WERI-Rb-1 (cell line): ENCODE measurements at regions not wholly inside any gene's neighbourhood (a gene's known extent, or its start where the extent isn't known, plus 50 kb on each side); places are given as distances from the start of the nearest gene placed in this dataset.

Experiments
- DNase-seq: peaks from one replicate; pipeline ENCODE4 v3.0.0-alpha.2; 2020
- H3K27ac ChIP-seq: fragments of 250-450 bp; sonication (Bioruptor Pico); 2 replicates; pipeline ENCODE4 v1.5.1; 2020; ENCODE audit warnings: mild to moderate bottlenecking, moderate library complexity
- H3K27me3 ChIP-seq: fragments of 250-450 bp; sonication (Bioruptor Pico); 2 replicates; pipeline ENCODE4 v1.5.1; 2021; ENCODE audit warnings: mild to moderate bottlenecking, low read depth, moderate library complexity; ENCODE audit not compliant: insufficient read depth, severe bottlenecking
- H3K36me3 ChIP-seq: fragments of 250-450 bp; sonication (Bioruptor Pico); 2 replicates; pipeline ENCODE4 v1.5.1; 2020; ENCODE audit warnings: mild to moderate bottlenecking, moderate library complexity
- H3K4me3 ChIP-seq: 2 replicates; pipeline ENCODE4 v1.5.1; 2011; ENCODE audit warnings: low read depth, mild to moderate bottlenecking, control low read depth, low read length
- H3K9me3 ChIP-seq: fragments of 250-450 bp; sonication (Bioruptor Pico); 2 replicates; pipeline ENCODE4 v1.5.1; 2021; ENCODE audit warnings: mild to moderate bottlenecking, moderate library complexity; ENCODE audit not compliant: severe bottlenecking
- TF ChIP-seq, protein P1 (sequence below): IDR thresholded peaks from 2 replicates; pipeline ENCODE4 v1.5.1; 2011; ENCODE audit warnings: low read depth, mild to moderate bottlenecking, control low read depth, inconsistent platforms, low read length

- no peak for DNase-seq
- no peaks in the 10 kb centered on the region for H3K27me3 ChIP-seq
- no peak overlapping the region for H3K27ac ChIP-seq
- TF ChIP-seq, protein P1, sequence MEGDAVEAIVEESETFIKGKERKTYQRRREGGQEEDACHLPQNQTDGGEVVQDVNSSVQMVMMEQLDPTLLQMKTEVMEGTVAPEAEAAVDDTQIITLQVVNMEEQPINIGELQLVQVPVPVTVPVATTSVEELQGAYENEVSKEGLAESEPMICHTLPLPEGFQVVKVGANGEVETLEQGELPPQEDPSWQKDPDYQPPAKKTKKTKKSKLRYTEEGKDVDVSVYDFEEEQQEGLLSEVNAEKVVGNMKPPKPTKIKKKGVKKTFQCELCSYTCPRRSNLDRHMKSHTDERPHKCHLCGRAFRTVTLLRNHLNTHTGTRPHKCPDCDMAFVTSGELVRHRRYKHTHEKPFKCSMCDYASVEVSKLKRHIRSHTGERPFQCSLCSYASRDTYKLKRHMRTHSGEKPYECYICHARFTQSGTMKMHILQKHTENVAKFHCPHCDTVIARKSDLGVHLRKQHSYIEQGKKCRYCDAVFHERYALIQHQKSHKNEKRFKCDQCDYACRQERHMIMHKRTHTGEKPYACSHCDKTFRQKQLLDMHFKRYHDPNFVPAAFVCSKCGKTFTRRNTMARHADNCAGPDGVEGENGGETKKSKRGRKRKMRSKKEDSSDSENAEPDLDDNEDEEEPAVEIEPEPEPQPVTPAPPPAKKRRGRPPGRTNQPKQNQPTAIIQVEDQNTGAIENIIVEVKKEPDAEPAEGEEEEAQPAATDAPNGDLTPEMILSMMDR: no peak
- no peak overlapping the region for H3K4me3 ChIP-seq
- no peaks in the 10 kb centered on the region for H3K36me3 ChIP-seq
- H3K9me3 ChIP-seq: no peaks in the 10 kb centered on the region
These were observed 328.1 kb upstream of the KITLG start for GRCh38 chr12:88908345-88908744.

DNA sequence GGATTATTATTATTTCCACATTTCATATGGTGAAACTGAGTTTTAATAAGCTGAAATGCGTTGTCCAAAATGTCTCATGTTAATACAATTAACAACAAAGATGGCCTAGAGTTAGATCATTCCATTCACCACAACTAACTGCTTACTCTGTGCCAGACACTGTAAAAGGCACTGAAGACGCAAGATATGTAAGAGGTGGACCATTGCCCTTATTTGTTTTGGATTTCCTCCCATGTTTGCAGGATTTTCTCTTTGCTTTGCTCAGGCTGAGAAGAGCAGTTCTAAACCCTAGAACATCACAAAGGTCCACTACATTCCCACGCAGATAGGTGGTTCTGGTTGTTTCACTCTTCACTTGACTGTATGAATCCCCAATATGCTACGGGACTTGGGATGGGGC is 324.4 kb upstream of the KITLG start:
- no peaks in the 10 kb centered on the region for H3K27me3 ChIP-seq
- no peaks in the 10 kb centered on the region for H3K36me3 ChIP-seq
- H3K9me3 ChIP-seq: no peaks in the 10 kb centered on the region
- H3K27ac ChIP-seq: no peak overlapping the region
- no peak overlapping the region for H3K4me3 ChIP-seq
- no peak for DNase-seq
- TF ChIP-seq, protein P1: no peak

GRCh38 chr12:88903333-88903732 is 323.1 kb upstream of the KITLG start:
- TF ChIP-seq, protein P1: no peak
- no peak overlapping the region for H3K27ac ChIP-seq
- H3K9me3 ChIP-seq: no peaks in the 10 kb centered on the region
- no peaks in the 10 kb centered on the region for H3K27me3 ChIP-seq
- H3K4me3 ChIP-seq: no peak overlapping the region
- no peak for DNase-seq
- H3K36me3 ChIP-seq: no peaks in the 10 kb centered on the region

DNA sequence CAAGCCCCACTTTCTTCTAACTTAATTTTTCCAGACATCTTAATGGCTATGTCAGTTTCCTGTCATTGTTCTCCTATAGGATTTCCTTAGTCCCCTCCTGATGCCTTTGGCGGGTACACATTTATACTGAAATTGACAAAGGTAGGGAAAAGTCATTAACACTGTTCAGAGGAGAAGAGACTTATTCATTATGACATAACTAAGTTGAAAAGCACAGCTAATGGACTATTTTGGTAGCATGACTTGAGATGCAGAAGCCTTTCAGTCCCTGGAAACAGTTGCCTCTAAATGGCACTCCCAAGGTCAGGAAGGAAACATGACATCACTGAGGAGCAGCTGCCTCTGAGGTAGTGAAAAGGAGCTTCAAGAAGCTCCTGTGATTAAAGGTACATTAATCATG is 317.5 kb upstream of the KITLG start:
- no peak overlapping the region for H3K27ac ChIP-seq

DNA sequence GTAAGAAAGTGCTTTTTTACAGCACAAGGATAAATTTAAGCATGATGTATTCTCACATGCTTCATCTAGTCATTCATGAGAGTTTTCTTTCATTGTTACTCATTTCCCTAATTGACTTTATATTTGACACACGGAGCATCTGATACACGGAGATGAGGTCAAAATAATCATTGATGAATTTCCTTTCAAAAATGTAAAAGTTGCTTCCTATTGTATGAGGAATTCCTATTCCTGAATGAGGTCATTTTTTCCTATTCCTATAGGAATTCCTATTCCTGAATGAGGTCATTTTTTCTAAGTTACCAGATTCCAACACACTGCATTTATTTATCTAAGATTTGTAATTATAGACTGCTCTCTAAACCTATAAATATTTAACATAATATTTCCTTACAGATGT is 316.7 kb upstream of the KITLG start:
- TF ChIP-seq, protein P1: no peak
- Histone ChIP-seq H3K9me3 (no peaks in the 10 kb centered on the region), H3K27me3 (peaks cover under 1% of the 10 kb centered on the region), H3K27ac (no peak overlapping the region), H3K4me3 (no peak overlapping the region), H3K36me3 (no peaks in the 10 kb centered on the region)
- DNase-seq: no peak

More for the DNA sequence above, 317.5 kb upstream of the KITLG start:
- H3K27me3 ChIP-seq: no peaks in the 10 kb centered on the region
- no peaks in the 10 kb centered on the region for H3K36me3 ChIP-seq
- TF ChIP-seq, protein P1: no peak
- no peak overlapping the region for H3K4me3 ChIP-seq
- H3K9me3 ChIP-seq: no peaks in the 10 kb centered on the region
- DNase-seq: no peak

GRCh38 chr12:88895634-88896033 is 315.4 kb upstream of the KITLG start:
- Histone ChIP-seq H3K27me3 (peaks cover 4% of the 10 kb centered on the region), H3K36me3 (no peaks in the 10 kb centered on the region), H3K27ac (no peak overlapping the region), H3K9me3 (no peaks in the 10 kb centered on the region), H3K4me3 (no peak overlapping the region)
- no peak for DNase-seq
- TF ChIP-seq, protein P1: no peak
